C4-2B (cell line): ENCODE measurements at regions not wholly inside any gene's neighbourhood (a gene's known extent, or its start where the extent isn't known, plus 50 kb on each side); places are given as distances from the start of the nearest gene placed in this dataset.

Source experiments
- H3K27ac ChIP-seq: fragments of 450-650 bp; 2 replicates; pipeline ENCODE4 v1.5.1; 2017
- CTCF ChIP-seq: fragments of 450-650 bp; conservative IDR thresholded peaks from 2 replicates; pipeline ENCODE4 v1.5.1; 2017; ENCODE audit warnings: mild to moderate bottlenecking
- ZFX ChIP-seq: fragments of 450-650 bp; IDR thresholded peaks from 2 replicates; pipeline ENCODE4 v1.6.1; 2017

GRCh38 chr5:125283372-125283771 is 536.9 kb upstream of the ZNF608 start:
- TF ChIP-seq ZFX, result no peak
- TF ChIP-seq CTCF, result no peak
- no peak overlapping the region for H3K27ac ChIP-seq

DNA sequence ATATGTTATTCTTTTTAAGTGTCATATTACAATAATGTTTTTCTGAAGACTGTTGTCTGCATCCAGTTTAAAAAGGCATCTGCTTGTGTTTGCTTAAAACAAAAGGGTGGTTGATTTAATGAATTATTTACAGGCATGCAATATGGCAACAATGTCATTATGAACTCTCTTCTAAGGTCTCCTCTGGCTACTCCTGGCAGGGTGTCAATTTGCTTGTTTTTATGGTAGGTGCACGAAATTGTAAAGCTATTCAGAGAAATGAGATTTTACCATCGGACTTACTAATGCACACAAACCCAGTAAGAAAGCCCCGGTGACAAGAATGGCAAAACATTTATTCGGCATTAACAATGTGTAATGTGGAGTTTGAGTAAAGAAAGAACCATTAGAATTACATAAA is 539.8 kb upstream of the ZNF608 start:
- TF ChIP-seq ZFX (no peak), CTCF (no peak)
- H3K27ac ChIP-seq, result no peak overlapping the region

DNA sequence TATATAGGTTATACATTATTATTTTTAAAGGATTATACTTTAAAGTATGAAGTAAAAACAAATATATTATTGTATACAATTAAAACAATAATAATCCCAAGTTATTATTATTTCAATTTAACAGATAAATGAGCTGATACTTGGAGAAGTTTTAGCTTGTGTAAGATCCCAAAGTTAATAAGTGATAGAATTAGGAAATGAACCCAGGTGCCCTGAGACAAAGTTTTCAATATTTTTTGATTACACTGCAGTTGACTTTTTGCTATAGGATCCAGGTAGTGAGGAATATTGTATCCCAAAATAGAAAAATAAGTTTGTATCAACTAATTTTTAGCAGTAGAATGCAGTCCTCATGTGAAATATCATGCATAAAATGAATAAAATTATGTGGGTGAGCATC is 543.2 kb upstream of the ZNF608 start:
- no peak for TF ChIP-seq ZFX
- TF ChIP-seq CTCF, result no peak
- H3K27ac ChIP-seq, result no peak overlapping the region

DNA sequence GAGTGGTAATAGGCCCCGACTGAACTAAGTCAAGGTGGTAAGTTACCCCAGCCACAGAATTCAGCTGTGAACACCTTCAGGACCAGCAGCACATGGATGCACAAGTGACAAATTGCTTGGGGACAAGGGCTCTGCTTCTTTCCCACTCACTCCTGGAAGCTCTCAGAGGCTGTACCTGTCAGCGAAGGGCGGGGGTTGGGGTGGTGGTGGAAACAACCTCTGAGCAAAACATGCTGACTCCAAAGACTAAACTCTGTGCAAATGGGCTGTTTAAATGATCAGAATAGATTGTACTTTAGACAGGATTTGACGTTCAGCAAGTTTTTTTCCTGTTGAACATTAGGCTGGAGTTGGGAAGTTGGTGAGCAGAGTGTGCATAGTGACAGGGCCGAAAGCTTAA is 544.5 kb upstream of the ZNF608 start:
- H3K27ac ChIP-seq, result no peak overlapping the region
- no peak for TF ChIP-seq ZFX
- TF ChIP-seq CTCF, result no peak

DNA sequence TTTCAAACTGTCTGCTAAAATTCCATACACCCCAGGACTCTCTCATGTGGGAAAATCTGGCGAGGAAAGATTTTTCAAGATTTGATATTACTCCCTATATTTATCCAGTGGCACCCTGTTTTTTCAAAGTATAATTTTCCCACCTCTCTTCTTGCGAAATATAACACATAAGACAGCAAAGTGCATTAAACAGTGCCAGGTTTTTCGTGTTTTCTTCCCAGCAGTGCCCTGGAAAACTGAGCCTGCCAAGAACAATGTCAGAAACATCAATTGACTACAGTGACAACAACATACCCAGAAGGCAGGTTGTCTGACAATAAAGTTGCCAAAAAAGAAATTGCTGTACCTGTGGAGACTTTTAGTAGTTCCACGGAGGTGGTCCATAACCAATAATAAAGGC is 545.0 kb upstream of the ZNF608 start:
- TF ChIP-seq ZFX, result no peak
- TF ChIP-seq CTCF, result no peak
- H3K27ac ChIP-seq, result no peak overlapping the region

GRCh38 chr5:125293223-125293622 is 546.8 kb upstream of the ZNF608 start:
- TF ChIP-seq CTCF (no peak), ZFX (no peak)
- no peak overlapping the region for H3K27ac ChIP-seq

- no peak overlapping the region for H3K27ac ChIP-seq
- TF ChIP-seq CTCF, result no peak
- no peak for TF ChIP-seq ZFX
Observed at GRCh38 chr5:125293726-125294125, 547.3 kb upstream of the ZNF608 start.
